NCI-H2196 treated with DMSO at 0.1 percent for 48 hours (cell line): ENCODE measurements at regions not wholly inside any gene's neighbourhood (a gene's known extent, or its start where the extent isn't known, plus 50 kb on each side); places are given as distances from the start of the nearest gene placed in this dataset.

Experiments used
- DNase-seq: peaks from one replicate; lab custom pipeline; 2025; ENCODE audit not compliant: unreplicated experiment; lab: John Stamatoyannopoulos, UW

DNA sequence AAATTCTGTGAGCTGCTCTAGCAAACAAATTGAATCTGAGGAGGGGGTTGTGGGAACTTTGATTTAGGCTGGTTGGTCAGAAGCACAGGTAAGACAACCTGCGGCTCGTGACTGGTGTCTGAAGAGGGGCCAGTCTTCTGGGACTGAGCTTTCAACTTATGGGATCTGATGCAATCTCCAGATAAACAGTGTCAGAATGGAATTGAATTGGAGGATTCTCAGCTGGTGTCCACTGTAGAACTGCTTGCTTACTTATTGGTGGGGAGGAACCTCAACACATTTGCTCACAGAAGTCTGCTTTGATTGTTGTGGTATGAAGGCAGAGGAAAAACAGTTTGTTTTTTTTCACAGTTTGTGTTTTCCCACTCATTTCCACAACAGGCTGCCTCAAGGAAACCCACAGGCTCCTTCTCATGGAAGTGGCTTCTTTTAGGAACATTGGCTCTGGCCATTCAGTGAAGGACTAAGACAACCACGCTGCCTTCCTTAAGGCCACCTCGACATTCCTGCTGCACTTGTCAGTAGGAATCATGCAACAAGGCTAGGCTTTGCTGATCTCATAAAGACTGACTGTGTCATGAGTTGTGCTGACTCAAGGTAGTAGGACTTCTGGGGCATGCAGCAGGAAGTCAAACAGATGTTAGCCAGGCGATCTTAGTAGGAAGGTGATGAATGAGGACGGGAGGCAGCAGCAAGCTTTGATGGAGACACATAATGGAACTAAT is 104.7 kb downstream of the TSN start:
- DNase-seq, result no peak

DNA sequence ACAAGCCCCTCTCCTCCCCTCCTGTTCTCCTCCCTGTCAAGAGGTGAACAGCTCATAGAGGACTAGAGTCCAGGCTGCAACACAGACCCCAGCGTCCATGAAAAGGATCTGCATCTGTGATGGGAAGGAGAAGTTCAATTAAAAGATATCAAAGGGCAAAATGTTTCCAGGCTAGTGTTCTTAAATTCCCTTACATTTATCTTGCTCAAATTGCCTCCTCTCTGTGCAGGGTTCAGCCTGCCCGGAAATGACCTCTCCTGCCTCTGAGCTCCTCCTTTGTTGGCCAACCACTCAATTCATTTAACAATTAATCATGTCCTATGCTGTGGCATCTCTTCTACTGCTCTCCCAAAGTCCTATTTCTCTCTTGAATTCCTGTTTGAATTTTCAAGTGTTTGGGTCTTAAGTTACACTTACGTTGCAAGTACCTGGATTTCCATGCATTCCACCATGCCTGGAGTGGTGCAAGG is 105.3 kb downstream of the TSN start:
- no peak for DNase-seq

DNA sequence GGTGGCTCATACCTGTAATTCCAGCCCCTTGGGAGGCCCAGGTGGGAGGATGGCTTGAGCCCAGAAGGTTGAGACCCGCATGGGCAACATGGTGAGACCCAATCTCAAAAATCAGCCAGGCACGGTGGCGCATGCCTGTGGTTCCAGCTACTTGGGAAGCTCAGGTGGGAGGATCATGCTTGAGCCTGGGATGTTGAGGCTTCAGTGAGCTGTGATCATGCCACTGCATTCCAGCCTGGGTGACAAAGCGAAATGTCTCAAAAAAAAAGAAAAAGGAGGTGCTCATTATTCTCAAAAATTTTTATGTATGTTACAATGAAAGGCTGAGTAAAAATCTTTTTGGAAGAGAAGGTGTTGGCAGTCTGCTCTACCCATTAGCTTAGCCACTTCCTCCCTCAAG is 106.8 kb downstream of the TSN start:
- DNase-seq, result no peak

DNA sequence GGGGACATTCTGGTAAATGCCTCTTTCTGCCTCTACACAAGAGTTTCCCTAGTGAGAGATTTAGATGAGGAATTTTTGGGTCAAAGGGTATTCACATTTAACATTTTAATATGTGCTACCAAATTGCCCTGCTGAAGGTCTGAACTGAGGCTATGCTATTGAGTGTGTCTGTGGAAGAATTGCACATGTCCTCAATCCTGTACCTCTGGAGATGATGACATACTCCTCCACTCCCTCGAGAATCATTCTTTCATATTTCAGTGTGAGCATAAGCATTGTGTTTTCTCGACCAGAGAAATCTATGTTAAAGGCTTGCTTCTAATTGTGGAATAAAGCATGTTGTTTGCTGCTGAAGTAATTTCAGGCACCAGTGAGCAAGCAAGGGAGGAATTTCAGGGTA is 110.5 kb downstream of the TSN start:
- no peak for DNase-seq

DNA sequence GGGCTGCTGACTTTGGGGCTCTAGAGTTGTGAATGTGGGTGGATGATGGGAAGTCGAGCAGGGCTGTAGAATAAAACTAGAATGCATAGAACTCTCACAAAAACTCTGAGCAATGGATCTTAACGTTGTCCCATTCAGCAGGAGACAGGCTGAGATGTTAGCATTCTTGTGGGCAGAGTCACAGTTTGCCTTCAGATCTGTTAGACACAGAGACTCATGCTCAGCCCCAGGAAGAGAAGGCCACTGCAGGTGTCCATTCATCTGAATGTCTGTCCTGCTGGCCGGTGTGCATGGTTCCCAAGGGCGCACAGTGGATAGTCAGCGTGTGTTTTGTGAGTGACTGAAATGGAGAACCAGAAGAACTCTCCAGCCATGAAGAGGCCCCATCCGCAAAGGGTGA is 111.3 kb downstream of the TSN start:
- DNase-seq, result no peak

DNA sequence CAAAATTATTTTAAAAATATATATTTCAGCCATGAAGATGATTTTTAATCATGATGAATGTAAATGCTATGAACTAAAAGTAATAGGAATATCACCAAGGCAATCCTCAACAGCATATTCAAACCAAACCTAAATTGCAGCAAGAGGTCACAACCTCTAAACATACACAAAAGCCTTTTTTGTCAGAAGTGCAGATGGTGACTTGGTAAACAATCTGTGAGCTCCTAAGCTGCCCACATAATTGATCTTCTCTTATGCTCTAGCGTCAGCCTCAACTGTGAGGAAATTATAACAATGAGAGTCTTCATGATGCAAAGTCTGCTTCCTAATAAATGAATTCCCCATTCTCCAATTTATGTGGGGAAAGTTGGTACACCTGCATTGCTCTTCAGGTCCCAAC is 113.2 kb downstream of the TSN start:
- no peak for DNase-seq

DNA sequence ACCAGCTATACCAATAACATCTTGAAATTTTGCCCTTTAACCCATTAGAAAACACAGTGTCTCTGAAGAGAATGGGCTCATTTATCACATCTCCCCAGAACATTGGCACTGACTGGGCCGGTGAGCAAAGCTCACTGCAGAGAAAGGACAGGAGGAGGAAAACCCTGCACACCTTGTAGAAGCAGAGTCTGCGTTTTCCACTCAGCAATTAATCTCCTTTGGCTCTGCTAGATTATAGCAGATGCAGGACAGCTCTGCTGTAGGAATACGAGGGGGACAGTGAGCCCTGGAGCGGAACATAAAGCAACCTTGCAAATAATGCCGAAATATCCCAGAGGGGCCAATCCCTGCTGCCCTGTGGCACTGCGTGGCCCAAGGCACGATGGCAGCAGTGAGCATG is 113.9 kb downstream of the TSN start:
- no peak for DNase-seq

DNA sequence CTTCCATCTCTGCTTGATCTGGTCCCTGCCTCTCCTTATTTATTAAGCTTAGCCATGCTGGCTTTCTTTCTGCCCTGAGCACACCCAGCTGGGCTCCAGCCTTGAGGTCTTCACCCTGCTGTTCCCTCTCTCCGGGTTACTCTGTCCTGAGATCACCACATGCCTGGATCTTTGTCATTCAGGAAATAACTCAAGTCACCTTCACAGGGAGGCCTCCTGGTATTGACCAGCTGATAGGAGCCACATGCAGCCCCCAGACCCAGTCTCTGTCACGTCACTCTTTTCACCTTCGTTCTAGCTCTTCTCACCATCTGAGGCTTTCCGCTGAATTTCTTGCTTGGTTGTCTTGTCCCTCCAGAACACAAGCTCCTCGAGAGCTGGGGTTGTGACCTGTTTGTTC is 114.4 kb downstream of the TSN start:
- DNase-seq, result no peak

DNA sequence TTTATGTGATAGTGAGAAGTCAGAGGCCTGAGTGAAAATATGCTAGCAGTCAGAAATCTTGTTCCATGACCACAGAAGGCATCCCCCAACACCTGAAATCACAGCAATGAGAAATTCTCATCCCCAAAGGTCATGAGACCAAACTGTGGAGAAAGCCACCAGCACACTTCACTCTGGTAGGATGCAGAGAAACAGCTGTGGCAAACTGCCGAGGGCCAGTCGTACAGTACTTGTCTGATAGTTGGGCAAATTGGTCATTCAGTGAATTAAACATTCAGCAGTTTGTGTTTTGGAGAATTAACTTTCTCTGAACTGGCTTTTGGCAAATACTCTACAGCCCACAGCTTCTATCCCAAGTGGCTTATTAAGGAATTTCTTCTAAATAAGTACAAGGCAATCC is 117.2 kb downstream of the TSN start:
- DNase-seq, result no peak

DNA sequence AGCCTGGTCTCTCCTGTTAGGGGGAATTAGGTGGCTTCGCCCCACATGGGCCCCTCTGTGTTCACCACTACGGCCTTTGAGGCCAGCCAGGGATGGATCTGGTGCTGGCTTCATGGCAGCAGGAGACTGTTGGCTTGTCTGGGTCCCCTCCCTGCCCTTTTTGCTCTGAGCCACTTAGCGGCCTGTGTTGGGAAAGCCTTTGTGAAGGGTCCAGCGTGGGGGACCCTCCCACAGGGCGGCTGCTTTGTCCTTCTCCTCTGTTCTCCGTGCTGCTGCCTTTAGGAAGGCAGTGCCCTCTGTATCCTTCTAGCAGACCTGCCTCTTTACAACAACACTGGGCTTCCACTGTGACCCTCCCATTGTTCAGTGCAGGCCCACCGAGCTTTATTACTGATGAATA is 118.4 kb downstream of the TSN start:
- no peak for DNase-seq

DNA sequence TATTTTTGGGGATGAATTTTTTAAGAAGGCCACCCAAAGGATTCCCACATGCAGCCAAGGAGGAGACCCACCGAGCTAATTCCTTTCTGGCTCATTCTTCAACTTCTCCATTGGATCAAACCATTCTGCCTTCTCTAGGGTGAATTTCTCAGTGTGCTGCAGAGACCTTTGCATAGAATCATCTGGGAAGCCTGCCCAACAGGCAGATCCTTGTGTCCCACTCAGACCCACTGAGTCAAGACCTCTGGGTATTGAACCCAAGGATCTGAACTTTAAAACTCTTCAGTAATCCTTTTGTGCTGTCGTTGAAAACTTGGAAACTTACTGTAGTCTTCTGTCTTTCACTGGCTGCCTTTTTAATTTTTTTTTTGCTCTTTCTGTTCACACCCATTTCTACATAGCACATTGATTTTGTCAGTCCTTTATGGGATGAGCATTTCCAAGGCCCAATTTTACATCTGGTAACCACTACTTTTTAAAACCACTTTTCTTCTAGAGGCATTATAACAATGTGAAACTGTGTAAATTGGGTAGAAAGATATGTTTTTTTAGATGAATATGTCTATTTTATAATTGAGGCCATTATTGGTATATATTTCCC is 120.2 kb downstream of the TSN start:
- no peak for DNase-seq

DNA sequence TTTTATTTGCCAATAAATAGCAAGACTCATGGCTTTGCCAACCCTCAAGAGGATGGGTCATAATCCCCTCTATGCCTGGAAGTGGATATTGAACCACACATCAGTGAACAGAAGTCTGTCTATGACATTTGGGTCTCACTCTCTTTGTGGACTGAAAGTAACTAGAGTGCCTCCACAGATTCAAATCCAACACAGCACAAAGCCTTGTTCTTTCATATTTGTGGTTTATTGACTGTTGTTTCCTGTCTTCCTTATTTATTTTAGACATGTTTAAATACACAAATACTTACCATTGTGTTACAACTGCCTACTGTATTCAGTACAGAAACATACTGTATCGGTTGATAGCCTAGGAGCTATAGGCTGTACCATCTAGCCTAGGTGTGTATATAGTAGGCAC is 121.9 kb downstream of the TSN start:
- no peak for DNase-seq

DNA sequence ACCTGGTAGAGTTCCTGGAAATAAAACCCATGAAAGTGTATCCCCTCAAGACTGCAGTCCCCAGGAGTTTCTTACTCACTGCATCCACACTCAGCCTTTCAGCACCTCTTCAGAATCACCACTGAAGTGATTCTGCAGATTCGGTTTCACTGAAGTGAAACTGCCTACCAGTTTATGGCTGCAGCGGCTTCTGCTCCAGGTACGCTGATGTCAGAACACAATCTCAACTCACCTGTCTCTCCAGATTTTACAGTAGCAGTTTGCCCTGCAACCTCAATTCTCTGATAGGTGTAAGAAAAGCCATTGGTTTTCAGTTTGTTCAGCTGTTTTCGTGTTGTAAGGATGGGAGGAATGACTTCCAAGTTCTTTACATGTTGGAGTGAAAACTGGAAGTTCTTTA is 124.8 kb downstream of the TSN start:
- DNase-seq, result no peak

DNA sequence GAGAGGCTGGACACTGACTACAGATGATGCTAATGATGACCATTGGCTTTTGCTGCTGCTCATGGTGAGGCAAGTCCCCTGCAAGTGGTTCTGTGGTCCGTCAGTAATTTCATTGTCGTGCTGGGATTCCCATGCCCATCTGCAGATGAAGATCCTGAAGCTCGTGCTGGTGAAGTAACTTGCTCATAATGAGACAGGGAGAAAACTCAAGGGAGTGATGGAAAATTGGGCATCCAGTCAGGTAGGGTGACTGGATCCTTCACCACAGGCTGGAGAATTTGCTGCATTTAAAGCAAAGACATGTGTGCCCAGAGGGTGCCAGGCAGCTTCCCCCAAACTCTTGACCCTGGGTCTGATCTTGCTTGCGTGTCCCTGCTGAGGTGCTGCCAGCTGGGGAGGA is 125.6 kb downstream of the TSN start:
- no peak for DNase-seq

DNA sequence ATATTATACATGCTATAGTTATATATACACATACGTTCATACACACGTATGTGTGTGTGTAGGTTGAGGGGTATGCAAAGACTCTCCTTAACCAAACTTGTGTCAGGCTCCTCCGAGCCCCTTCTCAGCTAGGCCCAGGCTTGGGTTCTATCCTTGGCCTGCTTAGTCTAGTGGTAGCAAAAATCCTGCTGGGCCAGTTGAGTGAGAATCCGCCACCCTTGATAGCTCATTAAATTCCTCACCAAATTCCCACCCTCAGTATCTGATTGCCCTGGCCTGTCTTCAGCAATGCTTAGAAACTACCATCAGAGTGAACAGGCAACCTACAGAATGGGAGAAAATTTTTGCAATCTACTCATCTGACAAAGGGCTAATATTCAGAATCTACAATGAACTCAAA is 126.5 kb downstream of the TSN start:
- no peak for DNase-seq

DNA sequence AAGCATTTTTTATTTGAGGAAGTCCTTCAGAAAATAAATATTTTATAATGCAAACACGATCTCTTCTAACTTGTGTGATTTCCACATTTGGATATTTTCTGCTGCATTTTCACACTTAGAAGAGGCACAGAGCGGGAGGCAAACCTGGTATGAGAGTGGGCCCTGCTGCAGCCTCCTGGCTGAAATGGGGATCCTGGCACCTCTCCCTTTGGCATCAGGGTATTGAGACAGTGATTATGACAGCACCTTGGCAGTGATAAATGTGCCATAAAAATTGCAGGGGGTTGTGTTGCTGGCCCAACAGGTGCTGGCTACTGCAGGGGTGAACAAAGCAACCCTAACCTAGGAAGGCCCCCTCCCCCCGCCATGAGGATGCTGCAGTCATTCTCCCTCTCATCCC is 128.6 kb downstream of the TSN start:
- DNase-seq, result no peak

DNA sequence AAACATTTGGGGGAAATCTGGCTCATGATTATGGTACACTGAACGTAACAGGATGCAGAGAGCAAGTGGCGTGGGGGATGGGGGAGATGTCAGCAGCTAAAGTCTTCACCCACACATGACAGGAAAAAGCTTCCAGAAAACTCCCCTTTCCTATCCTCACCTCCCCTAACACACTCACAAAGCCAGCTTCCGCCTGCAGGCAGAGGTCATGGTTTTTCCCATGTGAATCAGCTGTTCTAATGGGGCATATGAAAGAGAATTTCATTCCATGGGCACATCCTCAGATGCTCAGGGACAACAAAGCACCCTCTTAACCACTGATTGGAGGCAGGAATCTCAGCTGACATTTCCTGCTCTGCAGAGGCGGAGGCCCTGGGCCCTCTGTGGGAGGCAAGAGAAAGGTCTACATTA is 129.1 kb downstream of the TSN start:
- no peak for DNase-seq

DNA sequence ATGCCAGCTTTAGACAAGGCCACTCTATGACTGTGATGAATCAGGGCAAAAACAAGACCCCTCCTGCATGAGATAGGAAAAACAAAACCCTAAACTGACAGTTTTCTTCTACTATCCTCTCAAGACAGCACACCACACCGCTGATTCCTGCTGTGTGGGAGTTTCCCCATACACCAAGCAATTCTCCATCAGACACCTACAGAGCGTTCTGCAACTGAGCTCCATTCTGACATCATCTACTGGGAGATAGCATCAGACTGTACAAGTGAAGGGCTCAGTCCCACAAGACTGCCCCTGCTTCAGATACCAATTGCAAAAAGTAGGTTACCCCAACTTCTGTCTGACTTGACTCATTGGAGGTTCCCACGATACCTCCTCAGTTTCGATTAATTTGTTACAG is 130.6 kb downstream of the TSN start:
- no peak for DNase-seq

DNA sequence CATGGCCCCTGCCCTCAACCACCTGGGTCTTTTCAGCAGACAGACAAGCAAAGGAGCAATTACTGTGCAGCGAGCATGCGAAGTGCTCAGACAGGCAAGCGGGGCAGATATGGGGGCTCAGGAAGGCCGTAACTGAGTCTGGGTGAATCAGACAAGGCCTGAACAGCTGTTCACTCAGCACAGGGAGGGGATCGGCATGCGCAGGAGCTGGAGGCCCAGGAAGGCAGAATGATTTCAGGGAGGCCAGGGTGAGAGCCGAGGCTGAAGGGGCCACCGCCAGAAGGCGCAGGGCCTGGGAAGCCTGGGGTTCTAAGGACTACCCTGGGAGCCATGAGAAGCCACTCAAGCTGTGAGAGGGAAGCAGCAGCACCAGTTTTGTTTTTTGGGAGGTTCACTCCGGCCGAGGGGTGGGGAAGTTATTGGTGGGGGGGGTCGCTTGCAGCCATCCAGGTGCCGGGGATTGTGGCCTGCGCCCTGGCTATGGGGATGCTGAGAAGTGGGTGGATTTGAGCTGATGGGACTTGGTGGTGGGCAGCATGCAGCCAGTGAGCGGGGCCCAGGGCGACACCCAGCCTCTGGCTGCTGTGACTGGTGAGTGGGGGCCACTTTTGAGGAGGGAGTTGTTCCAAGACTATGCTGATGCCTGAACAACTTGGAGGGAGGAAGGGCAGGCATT is 132.2 kb downstream of the TSN start:
- DNase-seq, result no peak

DNA sequence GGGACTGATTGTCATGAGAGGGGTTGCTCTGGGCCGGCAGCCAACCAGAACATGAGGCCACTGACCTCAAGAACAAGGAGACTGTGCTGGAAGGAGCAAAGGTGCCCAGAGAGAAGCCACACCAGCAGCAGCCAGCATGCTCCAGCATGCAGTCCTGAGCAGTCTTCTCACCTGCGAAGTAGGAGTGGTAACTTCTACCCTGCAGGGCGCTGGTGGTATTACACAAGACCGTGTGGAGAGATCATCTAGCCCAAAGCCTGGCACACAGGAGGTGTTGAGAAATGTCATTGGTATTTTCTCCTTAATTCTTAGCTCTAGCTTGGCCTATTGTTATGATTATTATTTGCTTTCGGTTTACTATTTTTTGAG is 132.7 kb downstream of the TSN start:
- no peak for DNase-seq

DNA sequence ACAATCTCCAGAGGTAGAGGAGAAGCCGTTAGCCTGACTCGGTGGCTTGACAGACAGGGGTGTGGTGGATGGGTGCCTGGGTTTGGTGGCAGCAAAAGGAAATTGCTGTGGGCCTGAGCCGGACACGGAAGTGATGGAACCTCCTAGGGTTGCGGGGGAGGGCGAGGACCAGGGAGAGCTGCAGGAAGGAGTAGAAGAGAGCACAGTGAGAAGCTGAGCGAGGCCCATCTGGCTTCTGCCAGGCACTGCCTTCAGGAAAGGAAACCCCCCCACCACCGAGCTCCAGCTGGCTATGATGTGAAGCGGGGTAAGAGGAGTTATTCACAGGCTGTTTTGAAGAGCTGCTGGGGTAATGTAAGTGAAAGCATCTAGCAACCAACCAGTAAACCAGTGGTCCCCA is 134.6 kb downstream of the TSN start:
- no peak for DNase-seq

DNA sequence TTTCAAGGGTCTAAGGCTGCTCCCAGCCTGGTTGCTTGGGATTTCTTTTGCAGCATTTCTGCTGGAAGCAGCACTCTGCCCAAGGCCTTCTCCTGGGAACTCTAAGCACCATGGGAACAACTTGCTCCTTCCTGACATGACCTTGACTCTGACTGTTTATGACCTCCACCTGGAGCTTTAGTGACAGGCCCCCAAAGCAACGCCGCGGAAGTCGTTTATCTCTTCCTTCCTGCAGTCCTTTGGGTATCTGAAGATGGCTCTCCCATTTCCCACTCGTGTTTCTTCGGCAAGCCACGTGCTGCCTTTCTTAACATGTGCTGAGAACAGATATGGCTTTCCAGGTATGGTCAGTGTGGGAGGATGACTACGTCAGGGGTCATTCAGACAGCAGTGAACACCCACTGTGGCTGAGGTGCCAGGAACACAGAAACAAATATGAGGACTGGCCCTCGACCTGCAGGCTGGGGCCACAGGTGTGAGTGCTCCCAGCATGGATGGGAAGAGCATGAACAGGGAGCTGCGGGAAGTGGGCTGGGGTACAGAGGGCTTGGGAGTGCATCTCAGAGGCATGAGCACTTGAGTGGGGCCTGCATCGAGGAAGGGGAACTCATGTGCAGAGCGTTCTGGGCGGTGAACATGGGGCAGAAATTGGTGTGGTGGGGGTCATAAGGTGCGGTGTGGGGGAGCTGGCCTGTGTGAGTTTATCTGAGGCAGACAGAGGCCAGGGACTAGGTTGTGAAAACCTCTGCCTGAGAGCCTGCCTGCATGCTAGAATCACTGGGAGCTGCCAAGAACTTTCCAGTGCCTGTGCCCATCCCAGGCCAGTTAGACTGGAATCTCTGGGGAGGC is 140.5 kb downstream of the TSN start:
- no peak for DNase-seq
